ENCODE measurements at regions not wholly inside any gene's neighbourhood (a gene's known extent, or its start where the extent isn't known, plus 50 kb on each side); places are given as distances from the start of the nearest gene placed in this dataset.

- H3K27ac ChIP-seq, result no peak overlapping the region
- in situ Hi-C loops (cut with HindIII; ENCODE audit: low pct_ligation_motif_present, low sequenced_read_pairs), result no loop called here
Observed at GRCh38 chr17:65436871-65437270, 124.6 kb downstream of the AXIN2 start.

GRCh38 chr17:65434878-65435277, 126.6 kb downstream of the AXIN2 start:
- Histone ChIP-seq H3K36me3 (replicated peaks) (no peaks in the 10 kb centered on the region), H3K27me3 (replicated peaks) (no peaks in the 10 kb centered on the region), H3K27ac (no peak overlapping the region), H3K4me3 (ENCODE audit: low read depth, low read length) (no peak overlapping the region)
- in situ Hi-C loops (cut with HindIII; ENCODE audit: low pct_ligation_motif_present, low sequenced_read_pairs), result no loop called here
- no peak for TF ChIP-seq CTCF (IDR thresholded peaks at IDR 0.05; ENCODE audit: low read depth, low read length, missing control alignments)
- no peak for DNase-seq

More at GRCh38 chr17:65436871-65437270, 124.6 kb downstream of the AXIN2 start:
- no peak for DNase-seq
- Histone ChIP-seq H3K36me3 (replicated peaks) (no peaks in the 10 kb centered on the region), H3K27me3 (replicated peaks) (no peaks in the 10 kb centered on the region), H3K4me3 (ENCODE audit: low read depth, low read length) (no peak overlapping the region)
- TF ChIP-seq CTCF (IDR thresholded peaks at IDR 0.05; ENCODE audit: low read depth, low read length, missing control alignments), result no peak

GRCh38 chr17:65434251-65434650, 127.2 kb downstream of the AXIN2 start:
- H3K27ac ChIP-seq, result no peak overlapping the region
- TF ChIP-seq CTCF (IDR thresholded peaks at IDR 0.05; ENCODE audit: low read depth, low read length, missing control alignments), result no peak
- no peaks in the 10 kb centered on the region for H3K27me3 ChIP-seq (replicated peaks)
- in situ Hi-C loops (cut with HindIII; ENCODE audit: low pct_ligation_motif_present, low sequenced_read_pairs), result no loop called here
- DNase-seq, result no peak
- no peak overlapping the region for H3K4me3 ChIP-seq (ENCODE audit: low read depth, low read length)
- no peaks in the 10 kb centered on the region for H3K36me3 ChIP-seq (replicated peaks)

GRCh38 chr17:65433592-65433991, 127.9 kb downstream of the AXIN2 start:
- in situ Hi-C loops (cut with HindIII; ENCODE audit: low pct_ligation_motif_present, low sequenced_read_pairs), result no loop called here
- no peak for TF ChIP-seq CTCF (IDR thresholded peaks at IDR 0.05; ENCODE audit: low read depth, low read length, missing control alignments)
- DNase-seq, result no peak
- Histone ChIP-seq H3K27me3 (replicated peaks) (no peaks in the 10 kb centered on the region), H3K4me3 (ENCODE audit: low read depth, low read length) (no peak overlapping the region), H3K36me3 (replicated peaks) (no peaks in the 10 kb centered on the region), H3K27ac (no peak overlapping the region)

GRCh38 chr17:65433157-65433556, 128.3 kb downstream of the AXIN2 start:
- H3K27ac ChIP-seq, result no peak overlapping the region
- H3K27me3 ChIP-seq (replicated peaks), result no peaks in the 10 kb centered on the region
- no peak overlapping the region for H3K4me3 ChIP-seq (ENCODE audit: low read depth, low read length)
- no peaks in the 10 kb centered on the region for H3K36me3 ChIP-seq (replicated peaks)
- TF ChIP-seq CTCF (IDR thresholded peaks at IDR 0.05; ENCODE audit: low read depth, low read length, missing control alignments), result no peak
- DNase-seq, result no peak
- in situ Hi-C loops (cut with HindIII; ENCODE audit: low pct_ligation_motif_present, low sequenced_read_pairs), result no loop called here

- no peak overlapping the region for H3K4me3 ChIP-seq (ENCODE audit: low read depth, low read length)
- TF ChIP-seq CTCF (IDR thresholded peaks at IDR 0.05; ENCODE audit: low read depth, low read length, missing control alignments), result no peak
- no peak for DNase-seq
- H3K27me3 ChIP-seq (replicated peaks), result no peaks in the 10 kb centered on the region
- no peak overlapping the region for H3K27ac ChIP-seq
- in situ Hi-C loops (cut with HindIII; ENCODE audit: low pct_ligation_motif_present, low sequenced_read_pairs), result no loop called here
- H3K36me3 ChIP-seq (replicated peaks), result no peaks in the 10 kb centered on the region
Observed at GRCh38 chr17:65431116-65431515, 130.3 kb downstream of the AXIN2 start.

Data from brain microvascular endothelial cell (primary cell).